B cell (primary cell): ENCODE measurements at regions not wholly inside any gene's neighbourhood (a gene's known extent, or its start where the extent isn't known, plus 50 kb on each side); places are given as distances from the start of the nearest gene placed in this dataset.

Source experiments
- ATAC-seq: fragments of 200-7000 bp; cut with Tn5 transposase; one replicate; pipeline ENCODE4 v1.10.0; 2021; ENCODE audit warnings: low read depth, mild to moderate bottlenecking, moderate number of reproducible peaks, moderate library complexity
- CTCF ChIA-PET: fragments of 350-600 bp; sonication (Branson Sonifier 250); formaldehyde crosslinking; loops from one replicate; lab custom pipeline; 2021; ENCODE audit warnings: antibody characterized with exemption, inconsistent platforms; lab: Charles Lee
- POLR2A ChIA-PET: fragments of 350-600 bp; sonication (Branson Sonifier 250); formaldehyde crosslinking; loops from one replicate; lab custom pipeline; 2021; ENCODE audit warnings: antibody characterized with exemption; lab: Charles Lee
- DNase-seq: peaks from one replicate; pipeline ENCODE4 v3.0.0; 2013
- H2AFZ ChIP-seq: 2 replicates; pipeline ENCODE4 v1.6.1; 2012; ENCODE audit warnings: mild to moderate bottlenecking, low read depth, low read length; ENCODE audit not compliant: insufficient read depth, poor library complexity, severe bottlenecking
- H3K27ac ChIP-seq, 2 donors: 1 replicate in 1 of 2; 2 replicates in 1 of 2; pipeline ENCODE4 v1.5.1; 2012 to 2013; ENCODE audit warnings: low read length in 2 of 2, mild to moderate bottlenecking in 2 of 2, moderate library complexity in 1 of 2
- H3K27me3 ChIP-seq, 4 experiments: fragments of 200-600 bp in 1 of 4; sonication (generic) in 1 of 4; replicated peaks in 1 of 4; 1 replicate in 2 of 4; 2 replicates in 2 of 4; pipeline versions ENCODE4 v1.6.1 to v1.7.0; 2013 to 2016; ENCODE audit warnings: low read length in 3 of 4, mild to moderate bottlenecking in 2 of 4, mixed read lengths in 1 of 4, moderate library complexity in 1 of 4; ENCODE audit not compliant: insufficient read depth in 4 of 4, control insufficient read depth in 3 of 4; ENCODE audit errors: control extremely low read depth in 1 of 4
- H3K36me3 ChIP-seq, 2 experiments: replicated peaks in 1 of 2; 1 replicate in 1 of 2; 2 replicates in 1 of 2; pipeline versions ENCODE4 v1.6.1 to v1.7.1; 2013; ENCODE audit warnings: low read length in 1 of 2; ENCODE audit not compliant: insufficient read depth in 2 of 2, control insufficient read depth in 1 of 2; ENCODE audit errors: control extremely low read depth in 1 of 2, extremely low read depth in 1 of 2
- H3K4me1 ChIP-seq, 2 donors: fragments of 200-600 bp in 1 of 2; sonication (generic) in 1 of 2; 1 replicate in 1 of 2; 2 replicates in 1 of 2; pipeline versions ENCODE4 v1.5.1 to v1.6.1; 2013 to 2017; ENCODE audit warnings: low read length in 2 of 2; ENCODE audit not compliant: control insufficient read depth in 2 of 2, insufficient read depth in 2 of 2
- H3K4me2 ChIP-seq: replicated peaks from 2 replicates; pipeline ENCODE3; 2012; ENCODE audit warnings: mild to moderate bottlenecking, low read depth, low read length; ENCODE audit not compliant: poor library complexity, severe bottlenecking
- H3K4me3 ChIP-seq, 5 experiments: fragments of 200-600 bp in 1 of 5; sonication (generic) in 1 of 5; 1 replicate in 3 of 5; 2 replicates in 2 of 5; pipeline versions ENCODE4 v1.5.1 to v1.7.0; 2011 to 2016; ENCODE audit warnings: low read length in 4 of 5, mild to moderate bottlenecking in 4 of 5, low read depth in 2 of 5, control low read depth in 1 of 5, moderate library complexity in 1 of 5; ENCODE audit not compliant: insufficient read depth in 1 of 5; ENCODE audit errors: control extremely low read depth in 1 of 5, extremely low read depth in 1 of 5
- H3K79me2 ChIP-seq: fragments of 200-600 bp; sonication (generic); one replicate; pipeline ENCODE4 v1.6.0; 2016; ENCODE audit warnings: low read length; ENCODE audit not compliant: control insufficient read depth, insufficient read depth
- H3K9ac ChIP-seq: fragments of 200-600 bp; sonication (generic); 2 replicates; pipeline ENCODE4 v1.6.1; 2017; ENCODE audit warnings: mild to moderate bottlenecking, low read length, moderate library complexity
- H3K9me3 ChIP-seq, 3 donors: one replicate each; pipeline versions ENCODE4 v1.6.1 to v1.7.1; 2013; ENCODE audit warnings: low read length in 2 of 3; ENCODE audit not compliant: control insufficient read depth in 2 of 3, insufficient read depth in 1 of 3; ENCODE audit errors: control extremely low read depth in 1 of 3
- H4K20me1 ChIP-seq: 2 replicates; pipeline ENCODE4 v1.6.0; 2012; ENCODE audit warnings: mild to moderate bottlenecking, low read length; ENCODE audit not compliant: insufficient read depth, control insufficient read depth, poor library complexity, severe bottlenecking
- H3K27ac Mint-ChIP-seq: one replicate; pipeline ENCODE4 v1.8.0; 2021; ENCODE audit warnings: mixed read lengths
- H3K27me3 Mint-ChIP-seq: one replicate; pipeline ENCODE4 v1.8.0; 2021; ENCODE audit warnings: mixed read lengths
- H3K4me1 Mint-ChIP-seq: one replicate; pipeline ENCODE4 v1.8.0; 2021; ENCODE audit warnings: mixed read lengths
- H3K4me3 Mint-ChIP-seq: one replicate; pipeline ENCODE4 v1.8.0; 2021; ENCODE audit warnings: mixed read lengths
- H3K9me3 Mint-ChIP-seq: one replicate; pipeline ENCODE4 v1.8.0; 2022; ENCODE audit warnings: mixed read lengths; ENCODE audit not compliant: insufficient read depth
- CTCF ChIP-seq: fragments of 200-600 bp; IDR thresholded peaks from one replicate; pipeline ENCODE4 v1.8.0; 2022; ENCODE audit warnings: antibody characterized with exemption, mild to moderate bottlenecking
- EZH2 ChIP-seq: IDR thresholded peaks from 2 replicates; pipeline ENCODE4 v1.6.1; 2012; ENCODE audit warnings: borderline replicate concordance, low read depth, mild to moderate bottlenecking, moderate library complexity, low read length; ENCODE audit not compliant: insufficient read depth, poor library complexity, severe bottlenecking
- WGBS: methylation state at CpG from one replicate; pipeline ENCODE4 v1.1.5; 2013; ENCODE audit warnings: missing lambda C conversion rate; ENCODE audit not compliant: insufficient coverage; 5-methylcytosine and 5-hydroxymethylcytosine counted together
- intact Hi-C: fragments of 100-400 bp; cut with micrococcal nuclease; formaldehyde crosslinking; loops from one replicate; pipeline ENCODE4 v1.10.0; 2022

DNA sequence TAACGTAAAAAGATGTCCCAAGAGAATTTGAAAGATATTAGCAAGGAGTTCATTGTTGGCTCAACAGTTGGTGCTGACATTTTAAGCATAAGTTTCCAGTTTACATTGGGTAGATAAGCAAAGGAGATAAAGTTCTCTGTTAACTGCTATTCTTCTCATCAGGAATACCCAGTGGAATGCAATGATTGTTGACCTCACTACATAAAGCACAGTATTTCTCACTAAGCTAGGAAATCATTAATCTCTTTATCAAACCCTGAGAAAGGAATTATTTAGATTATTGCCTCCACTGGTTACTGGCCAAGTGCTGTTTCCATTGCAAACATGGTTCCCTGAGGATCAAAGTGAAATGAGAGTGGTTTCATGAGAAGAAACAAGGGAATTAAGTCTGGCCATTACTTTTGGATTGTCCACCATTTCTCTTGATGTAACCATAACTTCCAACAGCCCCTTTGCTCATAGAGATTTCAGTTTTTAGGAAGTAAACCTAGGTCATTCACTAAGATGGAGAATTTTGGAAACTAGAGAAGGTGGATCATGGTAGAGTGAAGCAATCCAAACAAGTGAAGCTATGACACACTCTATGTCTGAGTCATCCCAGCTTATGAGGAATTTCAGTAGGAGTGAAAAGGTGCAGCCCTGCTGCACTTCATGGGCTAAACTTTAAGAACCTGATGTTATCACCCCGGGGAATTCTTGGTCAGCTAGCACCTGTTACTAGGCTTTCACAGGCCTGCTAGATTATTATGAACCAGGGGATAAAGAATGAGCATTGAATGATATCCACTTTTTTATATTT, 163.4 kb downstream of the AREG start:
- POLR2A ChIA-PET, result no interaction called here
- Histone ChIP-seq H3K9me3 (no peaks in the 10 kb centered on the region), H3K27me3 (no peaks in the 10 kb centered on the region), H3K79me2 (no peaks in the 10 kb centered on the region), H2AFZ (no peak overlapping the region), H3K4me2 (no peak overlapping the region), H3K4me3 (no peak overlapping the region), H3K9ac (no peak overlapping the region), H3K4me1 (no peaks in the 10 kb centered on the region), H3K27ac (no peak overlapping the region), H4K20me1 (no peaks in the 10 kb centered on the region), H3K36me3 (no peaks in the 10 kb centered on the region)
- TF ChIP-seq EZH2, result no peak
- TF ChIP-seq CTCF, result no peak
- DNase-seq, result no peak
- Mint-ChIP-seq H3K27ac (no peak overlapping the region), H3K27me3 (peaks cover 3% of the 10 kb centered on the region), H3K4me3 (no peak overlapping the region), H3K4me1 (no peaks in the 10 kb centered on the region), H3K9me3 (no peaks in the 10 kb centered on the region)
- CTCF ChIA-PET, result no interaction called here
- intact Hi-C loops, result no loop called here
- no CpG with 5 or more reads among the region's 2 CpGs for WGBS
- no peak for ATAC-seq

DNA sequence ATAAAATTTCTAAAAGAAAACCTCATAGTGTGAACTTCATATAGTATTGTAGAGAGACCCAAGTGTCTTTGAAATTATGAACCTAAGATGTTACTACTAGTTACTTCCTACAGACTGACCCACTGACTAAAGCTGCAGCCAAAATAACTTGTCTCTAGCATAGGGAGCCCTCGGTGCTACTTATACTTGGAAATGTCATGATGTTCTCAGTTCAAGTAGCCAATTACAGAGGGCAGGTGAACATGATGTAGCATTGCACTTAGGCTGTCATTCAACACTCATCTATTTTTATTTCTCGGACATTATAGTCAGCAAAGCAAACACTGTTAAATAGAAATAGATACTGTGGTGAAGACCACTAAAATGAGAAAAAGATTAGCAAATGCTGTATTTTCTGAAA, 165.6 kb downstream of the AREG start:
- TF ChIP-seq CTCF, result no peak
- no peak for TF ChIP-seq EZH2
- Histone ChIP-seq H3K9ac (no peak overlapping the region), H3K4me3 (no peak overlapping the region), H4K20me1 (no peaks in the 10 kb centered on the region), H3K36me3 (no peaks in the 10 kb centered on the region), H3K9me3 (no peaks in the 10 kb centered on the region), H2AFZ (no peak overlapping the region), H3K27me3 (no peaks in the 10 kb centered on the region), H3K4me2 (no peak overlapping the region), H3K27ac (no peak overlapping the region), H3K79me2 (no peaks in the 10 kb centered on the region), H3K4me1 (no peaks in the 10 kb centered on the region)
- H3K9me3 Mint-ChIP-seq, result no peaks in the 10 kb centered on the region
- CTCF ChIA-PET, result interaction anchor here (1.3 kb wide), 1 partner anchor 65 kb away, joined by 3 read pairs; no protein-coding TSS in a partner anchor
- H3K27ac Mint-ChIP-seq, result no peak overlapping the region
- WGBS, result 86% methylated on average over 1 of the region's 2 CpGs
- POLR2A ChIA-PET, result no interaction called here
- H3K4me3 Mint-ChIP-seq, result no peak overlapping the region
- ATAC-seq, result no peak
- peaks cover 3% of the 10 kb centered on the region for H3K27me3 Mint-ChIP-seq
- DNase-seq, result no peak
- intact Hi-C loops, result no loop called here
- no peaks in the 10 kb centered on the region for H3K4me1 Mint-ChIP-seq
